ENCODE measurements at regions not wholly inside any gene's neighbourhood (a gene's known extent, or its start where the extent isn't known, plus 50 kb on each side); places are given as distances from the start of the nearest gene placed in this dataset.
A peak's percentile ranks its signal among the peaks of the same experiment; 100 is the strongest.

GRCh38 chr1:29730623-29731022 lies 494.3 kb downstream of the PTPRU start:
- no peak for DNase-seq (ENCODE audit: low read depth)

- DNase-seq (ENCODE audit: low read depth) = no peak
These were observed 493.0 kb downstream of the PTPRU start for GRCh38 chr1:29729281-29729680.

- no peak for DNase-seq (ENCODE audit: low read depth)
These were observed 492.4 kb downstream of the PTPRU start for GRCh38 chr1:29728703-29729102.

- no peak for DNase-seq (ENCODE audit: low read depth)
These were observed 488.9 kb downstream of the PTPRU start for GRCh38 chr1:29725262-29725661.

- DNase-seq (ENCODE audit: low read depth) = no peak
These were observed 486.3 kb downstream of the PTPRU start for GRCh38 chr1:29722598-29722997.

- DNase-seq (ENCODE audit: low read depth) = peak; percentile 29
These were observed 482.9 kb downstream of the PTPRU start for GRCh38 chr1:29719253-29719652.

- no peak for DNase-seq (ENCODE audit: low read depth)
These were observed 482.5 kb downstream of the PTPRU start for GRCh38 chr1:29718791-29719190.

- DNase-seq (ENCODE audit: low read depth) = no peak
These were observed 480.0 kb downstream of the PTPRU start for GRCh38 chr1:29716306-29716705.

- peak; percentile 55 for DNase-seq (ENCODE audit: low read depth)
These were observed 477.5 kb downstream of the PTPRU start for GRCh38 chr1:29713857-29714256.

GRCh38 chr1:29712801-29713200 lies 476.5 kb downstream of the PTPRU start:
- DNase-seq (ENCODE audit: low read depth) = no peak

- DNase-seq (ENCODE audit: low read depth) = no peak
These were observed 475.9 kb downstream of the PTPRU start for GRCh38 chr1:29712284-29712651.

GRCh38 chr1:29711582-29712283 lies 475.4 kb downstream of the PTPRU start:
- DNase-seq (ENCODE audit: low read depth) = peak; percentile 92

- DNase-seq (ENCODE audit: low read depth) = peak; percentile 87
These were observed 473.5 kb downstream of the PTPRU start for GRCh38 chr1:29709704-29710280.

- peak; percentile 88 for DNase-seq (ENCODE audit: low read depth)
These were observed 472.7 kb downstream of the PTPRU start for GRCh38 chr1:29708796-29709703.

- DNase-seq (ENCODE audit: low read depth) = peak; percentile 50
These were observed 472.1 kb downstream of the PTPRU start for GRCh38 chr1:29708381-29708780.

GRCh38 chr1:29707796-29708195 lies 471.5 kb downstream of the PTPRU start:
- DNase-seq (ENCODE audit: low read depth) = no peak

- DNase-seq (ENCODE audit: low read depth) = peak; percentile 43
These were observed 470.6 kb downstream of the PTPRU start for GRCh38 chr1:29706936-29707335.

- no peak for DNase-seq (ENCODE audit: low read depth)
These were observed 468.1 kb downstream of the PTPRU start for GRCh38 chr1:29704430-29704829.

GRCh38 chr1:29703596-29704370 lies 467.5 kb downstream of the PTPRU start:
- peak; percentile 48 for DNase-seq (ENCODE audit: low read depth)

GRCh38 chr1:29700491-29700890 lies 464.2 kb downstream of the PTPRU start:
- DNase-seq (ENCODE audit: low read depth) = no peak

GRCh38 chr1:29698626-29699025 lies 462.3 kb downstream of the PTPRU start:
- DNase-seq (ENCODE audit: low read depth) = no peak

GRCh38 chr1:29698033-29698432 lies 461.7 kb downstream of the PTPRU start:
- DNase-seq (ENCODE audit: low read depth) = peak; percentile 82

Data from LHCN-M2 (cell line).